ENCODE measurements at regions not wholly inside any gene's neighbourhood (a gene's known extent, or its start where the extent isn't known, plus 50 kb on each side); places are given as distances from the start of the nearest gene placed in this dataset.

GRCh38 chr11:70524096-70524922, 126.0 kb downstream of the CTTN start (continued):
- TF ChIP-seq, protein P1, sequence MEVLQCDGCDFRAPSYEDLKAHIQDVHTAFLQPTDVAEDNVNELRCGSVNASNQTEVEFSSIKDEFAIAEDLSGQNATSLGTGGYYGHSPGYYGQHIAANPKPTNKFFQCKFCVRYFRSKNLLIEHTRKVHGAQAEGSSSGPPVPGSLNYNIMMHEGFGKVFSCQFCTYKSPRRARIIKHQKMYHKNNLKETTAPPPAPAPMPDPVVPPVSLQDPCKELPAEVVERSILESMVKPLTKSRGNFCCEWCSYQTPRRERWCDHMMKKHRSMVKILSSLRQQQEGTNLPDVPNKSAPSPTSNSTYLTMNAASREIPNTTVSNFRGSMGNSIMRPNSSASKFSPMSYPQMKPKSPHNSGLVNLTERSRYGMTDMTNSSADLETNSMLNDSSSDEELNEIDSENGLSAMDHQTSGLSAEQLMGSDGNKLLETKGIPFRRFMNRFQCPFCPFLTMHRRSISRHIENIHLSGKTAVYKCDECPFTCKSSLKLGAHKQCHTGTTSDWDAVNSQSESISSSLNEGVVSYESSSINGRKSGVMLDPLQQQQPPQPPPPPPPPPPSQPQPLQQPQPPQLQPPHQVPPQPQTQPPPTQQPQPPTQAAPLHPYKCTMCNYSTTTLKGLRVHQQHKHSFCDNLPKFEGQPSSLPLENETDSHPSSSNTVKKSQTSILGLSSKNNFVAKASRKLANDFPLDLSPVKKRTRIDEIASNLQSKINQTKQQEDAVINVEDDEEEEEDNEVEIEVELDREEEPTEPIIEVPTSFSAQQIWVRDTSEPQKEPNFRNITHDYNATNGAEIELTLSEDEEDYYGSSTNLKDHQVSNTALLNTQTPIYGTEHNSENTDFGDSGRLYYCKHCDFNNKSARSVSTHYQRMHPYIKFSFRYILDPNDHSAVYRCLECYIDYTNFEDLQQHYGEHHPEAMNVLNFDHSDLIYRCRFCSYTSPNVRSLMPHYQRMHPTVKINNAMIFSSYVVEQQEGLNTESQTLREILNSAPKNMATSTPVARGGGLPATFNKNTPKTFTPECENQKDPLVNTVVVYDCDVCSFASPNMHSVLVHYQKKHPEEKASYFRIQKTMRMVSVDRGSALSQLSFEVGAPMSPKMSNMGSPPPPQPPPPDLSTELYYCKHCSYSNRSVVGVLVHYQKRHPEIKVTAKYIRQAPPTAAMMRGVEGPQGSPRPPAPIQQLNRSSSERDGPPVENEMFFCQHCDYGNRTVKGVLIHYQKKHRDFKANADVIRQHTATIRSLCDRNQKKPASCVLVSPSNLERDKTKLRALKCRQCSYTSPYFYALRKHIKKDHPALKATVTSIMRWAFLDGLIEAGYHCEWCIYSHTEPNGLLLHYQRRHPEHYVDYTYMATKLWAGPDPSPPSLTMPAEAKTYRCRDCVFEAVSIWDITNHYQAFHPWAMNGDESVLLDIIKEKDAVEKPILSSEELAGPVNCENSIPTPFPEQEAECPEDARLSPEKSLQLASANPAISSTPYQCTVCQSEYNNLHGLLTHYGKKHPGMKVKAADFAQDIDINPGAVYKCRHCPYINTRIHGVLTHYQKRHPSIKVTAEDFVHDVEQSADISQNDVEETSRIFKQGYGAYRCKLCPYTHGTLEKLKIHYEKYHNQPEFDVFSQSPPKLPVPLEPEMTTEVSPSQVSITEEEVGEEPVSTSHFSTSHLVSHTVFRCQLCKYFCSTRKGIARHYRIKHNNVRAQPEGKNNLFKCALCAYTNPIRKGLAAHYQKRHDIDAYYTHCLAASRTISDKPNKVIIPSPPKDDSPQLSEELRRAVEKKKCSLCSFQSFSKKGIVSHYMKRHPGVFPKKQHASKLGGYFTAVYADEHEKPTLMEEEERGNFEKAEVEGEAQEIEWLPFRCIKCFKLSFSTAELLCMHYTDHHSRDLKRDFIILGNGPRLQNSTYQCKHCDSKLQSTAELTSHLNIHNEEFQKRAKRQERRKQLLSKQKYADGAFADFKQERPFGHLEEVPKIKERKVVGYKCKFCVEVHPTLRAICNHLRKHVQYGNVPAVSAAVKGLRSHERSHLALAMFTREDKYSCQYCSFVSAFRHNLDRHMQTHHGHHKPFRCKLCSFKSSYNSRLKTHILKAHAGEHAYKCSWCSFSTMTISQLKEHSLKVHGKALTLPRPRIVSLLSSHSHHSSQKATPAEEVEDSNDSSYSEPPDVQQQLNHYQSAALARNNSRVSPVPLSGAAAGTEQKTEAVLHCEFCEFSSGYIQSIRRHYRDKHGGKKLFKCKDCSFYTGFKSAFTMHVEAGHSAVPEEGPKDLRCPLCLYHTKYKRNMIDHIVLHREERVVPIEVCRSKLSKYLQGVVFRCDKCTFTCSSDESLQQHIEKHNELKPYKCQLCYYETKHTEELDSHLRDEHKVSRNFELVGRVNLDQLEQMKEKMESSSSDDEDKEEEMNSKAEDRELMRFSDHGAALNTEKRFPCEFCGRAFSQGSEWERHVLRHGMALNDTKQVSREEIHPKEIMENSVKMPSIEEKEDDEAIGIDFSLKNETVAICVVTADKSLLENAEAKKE (CRISPR knock-in tag; IDR thresholded peaks at IDR 0.05): no peak
- no peak for TF ChIP-seq NANOG (IDR thresholded peaks at IDR 0.05; ENCODE audit: borderline replicate concordance)
- TF ChIP-seq CREB1 (CRISPR knock-in tag; IDR thresholded peaks at IDR 0.05; ENCODE audit: low read depth): no peak
- TF ChIP-seq ZNF114 (CRISPR knock-in tag; IDR thresholded peaks at IDR 0.05): no peak
- TF ChIP-seq, protein P2, sequence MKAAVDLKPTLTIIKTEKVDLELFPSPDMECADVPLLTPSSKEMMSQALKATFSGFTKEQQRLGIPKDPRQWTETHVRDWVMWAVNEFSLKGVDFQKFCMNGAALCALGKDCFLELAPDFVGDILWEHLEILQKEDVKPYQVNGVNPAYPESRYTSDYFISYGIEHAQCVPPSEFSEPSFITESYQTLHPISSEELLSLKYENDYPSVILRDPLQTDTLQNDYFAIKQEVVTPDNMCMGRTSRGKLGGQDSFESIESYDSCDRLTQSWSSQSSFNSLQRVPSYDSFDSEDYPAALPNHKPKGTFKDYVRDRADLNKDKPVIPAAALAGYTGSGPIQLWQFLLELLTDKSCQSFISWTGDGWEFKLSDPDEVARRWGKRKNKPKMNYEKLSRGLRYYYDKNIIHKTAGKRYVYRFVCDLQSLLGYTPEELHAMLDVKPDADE (IDR thresholded peaks at IDR 0.05): peak; percentile 54

- H3K9me3 Mint-ChIP-seq: 0 out of 3 replicates have a peak, but pooled peaks cover 3% of the 10 kb centered on the region
- H3K9me2 ChIP-seq (ENCODE audit: insufficient read depth): no peaks in the 10 kb centered on the region
- H3K4me2 ChIP-seq: peak overlapping the region; percentile 71
- DNase-seq (ENCODE audit: low spot score): no peak
- peaks cover 3% of the 10 kb centered on the region; the same call in 1 of the 3 replicates for H3K36me3 Mint-ChIP-seq (ENCODE audit: low read depth)
- peaks cover 11% of the 10 kb centered on the region; the same call in 1 of the 2 replicates for H3K79me2 ChIP-seq (replicated peaks; ENCODE audit: insufficient read depth)
- no peaks in the 10 kb centered on the region for H3F3A ChIP-seq (replicated peaks; ENCODE audit: low read depth)
- no peak; the same call in 2 of the 3 replicates for ATAC-seq
- peak overlapping the region; percentile 69; the same call in 1 of the 2 replicates for H3K27ac ChIP-seq (ENCODE audit: low read depth)
- peaks cover 31% of the 10 kb centered on the region for H3K27me3 Mint-ChIP-seq (ENCODE audit: insufficient read depth, low read depth, poor library complexity)
- no peak overlapping the region; the same call in 2 of the 3 replicates for H3K4me3 Mint-ChIP-seq
- no peak overlapping the region for H3K4me3 ChIP-seq
- peaks cover 25% of the 10 kb centered on the region for H3K4me1 ChIP-seq (ENCODE audit: insufficient read depth)
- no peaks in the 10 kb centered on the region for H3K36me3 ChIP-seq (ENCODE audit: insufficient read depth)
- no peaks in the 10 kb centered on the region for H3K27me3 ChIP-seq (ENCODE audit: insufficient read depth)
- H3K4me1 Mint-ChIP-seq: peaks cover 69% of the 10 kb centered on the region
- no peaks in the 10 kb centered on the region; the same call in 1 of the 2 replicates for H4K20me1 ChIP-seq (replicated peaks; ENCODE audit: insufficient read depth)
- H3K27ac Mint-ChIP-seq: no peak overlapping the region; the same call in none of the 2 replicates
- no peak overlapping the region for H2AFZ ChIP-seq
- TF ChIP-seq ZNF114 (CRISPR knock-in tag; IDR thresholded peaks at IDR 0.05) (no peak), STAT1 (IDR thresholded peaks at IDR 0.05; ENCODE audit: unreplicated experiment) (no peak), CREB1 (CRISPR knock-in tag; IDR thresholded peaks at IDR 0.05; ENCODE audit: low read depth) (no peak)
- TF ChIP-seq, protein P1 (CRISPR knock-in tag; IDR thresholded peaks at IDR 0.05): no peak
These were observed 126.7 kb downstream of the CTTN start for GRCh38 chr11:70525006-70525405.

Measured in GM23338 (cell line).